Hepatocyte (in vitro differentiated cells): ENCODE measurements at regions not wholly inside any gene's neighbourhood (a gene's known extent, or its start where the extent isn't known, plus 50 kb on each side); places are given as distances from the start of the nearest gene placed in this dataset.

ENCODE experiments used
- DNase-seq: peaks from one replicate; pipeline ENCODE4 v3.0.0-alpha.2; 2016; ENCODE audit warnings: low spot score
- H2AFZ ChIP-seq: fragments of 200-600 bp; sonication (generic); 2 replicates; pipeline ENCODE4 v1.6.0; 2016; ENCODE audit warnings: antibody characterized with exemption, mild to moderate bottlenecking
- H3K27ac ChIP-seq: fragments of 200-600 bp; sonication (generic); 2 replicates; pipeline ENCODE4 v1.5.1; 2016; ENCODE audit warnings: mild to moderate bottlenecking
- H3K27me3 ChIP-seq: fragments of 200-600 bp; sonication (generic); 2 replicates; pipeline ENCODE4 v1.6.1; 2016
- H3K36me3 ChIP-seq: fragments of 200-600 bp; sonication (generic); replicated peaks from 2 replicates; pipeline ENCODE4 v1.5.1; 2016; ENCODE audit warnings: low read depth; ENCODE audit not compliant: insufficient read depth
- H3K4me1 ChIP-seq: fragments of 200-600 bp; sonication (generic); 2 replicates; pipeline ENCODE4 v1.5.1; 2016; ENCODE audit warnings: mild to moderate bottlenecking, moderate library complexity; ENCODE audit not compliant: insufficient read depth
- H3K4me2 ChIP-seq: fragments of 200-600 bp; sonication (generic); 2 replicates; pipeline ENCODE4 v1.6.0; 2016
- H3K4me3 ChIP-seq: fragments of 200-600 bp; sonication (generic); 2 replicates; pipeline ENCODE4 v1.5.1; 2016; ENCODE audit warnings: mild to moderate bottlenecking
- H3K79me2 ChIP-seq: fragments of 200-600 bp; sonication (generic); 2 replicates; pipeline ENCODE4 v1.6.0; 2017; ENCODE audit warnings: mild to moderate bottlenecking
- H3K9me2 ChIP-seq: fragments of 200-600 bp; sonication (generic); replicated peaks from 2 replicates; pipeline ENCODE4 v1.6.0; 2017; ENCODE audit warnings: mild to moderate bottlenecking; ENCODE audit not compliant: insufficient read depth
- H3K9me3 ChIP-seq: fragments of 200-600 bp; sonication (generic); 2 replicates; pipeline ENCODE4 v1.5.1; 2016; ENCODE audit warnings: low read depth, mild to moderate bottlenecking
- H4K20me1 ChIP-seq: fragments of 200-600 bp; sonication (generic); 2 replicates; pipeline ENCODE4 v1.6.0; 2016; ENCODE audit warnings: mild to moderate bottlenecking; ENCODE audit not compliant: insufficient read depth, poor library complexity, severe bottlenecking
- CTCF ChIP-seq: fragments of 200-600 bp; sonication (generic); IDR thresholded peaks from 2 replicates; pipeline ENCODE4 v1.5.1; 2016; ENCODE audit warnings: antibody characterized with exemption, mild to moderate bottlenecking; ENCODE audit not compliant: poor library complexity
- EZH2 ChIP-seq: fragments of 200-600 bp; sonication (generic); IDR thresholded peaks from 2 replicates; pipeline ENCODE4 v1.6.1; 2016; ENCODE audit warnings: antibody characterized with exemption, mild to moderate bottlenecking, borderline replicate concordance
- EZH2phosphoT487 ChIP-seq: fragments of 200-600 bp; sonication (generic); IDR thresholded peaks from one replicate; pipeline ENCODE4 v1.6.1; 2018; ENCODE audit warnings: antibody characterized with exemption, mild to moderate bottlenecking, low read depth, moderate library complexity; ENCODE audit not compliant: unreplicated experiment, severe bottlenecking
- WGBS: methylation state at CpG from one replicate; pipeline ENCODE4 v1.1.6; 2016; ENCODE audit warnings: low lambda C conversion rate; ENCODE audit errors: missing lambda C conversion rate; 5-methylcytosine and 5-hydroxymethylcytosine counted together

DNA sequence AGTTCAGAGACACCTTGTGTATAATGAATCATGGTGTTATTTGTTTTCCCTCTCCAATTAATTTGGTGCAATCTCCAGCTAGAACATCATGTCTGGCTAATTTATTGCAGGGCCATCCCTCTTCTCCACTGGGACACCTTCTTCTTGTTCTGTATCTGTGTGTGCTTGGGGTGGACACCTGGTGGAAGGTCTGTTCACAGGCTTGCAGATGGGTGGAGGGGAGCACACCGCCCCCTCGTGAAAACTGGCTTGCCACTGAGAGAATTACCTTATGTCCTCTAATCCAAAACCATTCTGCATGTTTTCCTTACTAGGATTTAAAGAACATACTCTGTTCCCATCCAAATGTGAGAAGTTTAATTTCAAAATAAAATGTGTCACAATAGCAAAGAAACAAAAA, 1160.4 kb upstream of the ZEB2 start:
- H3K79me2 ChIP-seq: no peaks in the 10 kb centered on the region
- no peak overlapping the region for H2AFZ ChIP-seq
- no peaks in the 10 kb centered on the region for H3K4me1 ChIP-seq
- no peak overlapping the region for H3K27ac ChIP-seq
- no peaks in the 10 kb centered on the region for H3K9me3 ChIP-seq
- no peaks in the 10 kb centered on the region for H3K9me2 ChIP-seq
- H3K4me3 ChIP-seq: no peak overlapping the region
- no peaks in the 10 kb centered on the region for H3K36me3 ChIP-seq
- H4K20me1 ChIP-seq: no peaks in the 10 kb centered on the region
- DNase-seq: no peak
- 82% methylated on average over 2 of the region's 2 CpGs for WGBS
- TF ChIP-seq CTCF: no peak
- TF ChIP-seq EZH2phosphoT487: no peak
- no peak for TF ChIP-seq EZH2
- H3K27me3 ChIP-seq: no peaks in the 10 kb centered on the region
- no peak overlapping the region for H3K4me2 ChIP-seq

DNA sequence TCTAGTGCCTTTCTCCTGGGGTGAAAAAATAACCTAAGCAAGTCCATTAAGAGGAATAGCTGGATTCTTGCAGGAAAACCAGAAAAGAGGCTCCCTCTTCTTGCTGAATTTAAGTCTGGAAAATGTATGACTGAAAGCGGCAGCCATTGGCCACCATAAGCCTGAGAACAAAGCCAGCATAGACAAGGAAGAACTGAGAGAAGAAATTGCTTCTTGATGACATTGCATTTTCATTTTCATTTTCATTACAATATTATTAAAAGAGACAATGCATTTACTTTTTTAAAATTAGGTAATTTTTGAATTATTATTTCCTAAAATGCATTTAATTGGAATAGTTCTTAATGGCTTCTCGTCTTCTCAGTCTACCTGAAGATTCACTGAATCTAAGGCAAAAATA, 1157.5 kb upstream of the ZEB2 start:
- TF ChIP-seq CTCF (no peak), EZH2phosphoT487 (no peak), EZH2 (no peak)
- no peak for DNase-seq

GRCh38 chr2:145674705-145675104, 1154.8 kb upstream of the ZEB2 start:
- no peak overlapping the region for H3K27ac ChIP-seq
- no peaks in the 10 kb centered on the region for H3K79me2 ChIP-seq
- no peak overlapping the region for H3K4me3 ChIP-seq
- TF ChIP-seq EZH2phosphoT487: no peak
- no peak for TF ChIP-seq EZH2
- no peak for TF ChIP-seq CTCF
- no peaks in the 10 kb centered on the region for H3K36me3 ChIP-seq
- no peaks in the 10 kb centered on the region for H3K9me3 ChIP-seq
- H3K4me2 ChIP-seq: no peak overlapping the region
- no peaks in the 10 kb centered on the region for H3K9me2 ChIP-seq
- H3K27me3 ChIP-seq: no peaks in the 10 kb centered on the region
- no peak overlapping the region for H2AFZ ChIP-seq
- H3K4me1 ChIP-seq: no peaks in the 10 kb centered on the region
- no peak for DNase-seq
- H4K20me1 ChIP-seq: no peaks in the 10 kb centered on the region
- 89% methylated on average over 3 of the region's 3 CpGs for WGBS

More for the DNA sequence above, 1157.5 kb upstream of the ZEB2 start:
- no peaks in the 10 kb centered on the region for H4K20me1 ChIP-seq
- no peak overlapping the region for H3K4me3 ChIP-seq
- no peak overlapping the region for H3K4me2 ChIP-seq
- no peaks in the 10 kb centered on the region for H3K9me3 ChIP-seq
- 94% methylated on average over 2 of the region's 2 CpGs for WGBS
- H2AFZ ChIP-seq: no peak overlapping the region
- no peaks in the 10 kb centered on the region for H3K36me3 ChIP-seq
- H3K4me1 ChIP-seq: no peaks in the 10 kb centered on the region
- no peaks in the 10 kb centered on the region for H3K9me2 ChIP-seq
- no peak overlapping the region for H3K27ac ChIP-seq
- no peaks in the 10 kb centered on the region for H3K79me2 ChIP-seq
- H3K27me3 ChIP-seq: no peaks in the 10 kb centered on the region

- WGBS: 57% methylated on average over 1 of the region's 1 CpG
- Histone ChIP-seq H3K9me3 (no peaks in the 10 kb centered on the region), H3K9me2 (no peaks in the 10 kb centered on the region), H3K4me2 (no peak overlapping the region), H2AFZ (no peak overlapping the region), H3K27me3 (no peaks in the 10 kb centered on the region), H3K4me3 (no peak overlapping the region), H3K27ac (no peak overlapping the region), H3K4me1 (peaks cover 4% of the 10 kb centered on the region), H3K36me3 (no peaks in the 10 kb centered on the region), H4K20me1 (no peaks in the 10 kb centered on the region), H3K79me2 (no peaks in the 10 kb centered on the region)
- no peak for DNase-seq
- TF ChIP-seq EZH2phosphoT487 (no peak), EZH2 (no peak), CTCF (no peak)
Measured at GRCh38 chr2:145669301-145669700, 1149.4 kb upstream of the ZEB2 start.
